ENCODE measurements at regions not wholly inside any gene's neighbourhood (a gene's known extent, or its start where the extent isn't known, plus 50 kb on each side); places are given as distances from the start of the nearest gene placed in this dataset.

DNA sequence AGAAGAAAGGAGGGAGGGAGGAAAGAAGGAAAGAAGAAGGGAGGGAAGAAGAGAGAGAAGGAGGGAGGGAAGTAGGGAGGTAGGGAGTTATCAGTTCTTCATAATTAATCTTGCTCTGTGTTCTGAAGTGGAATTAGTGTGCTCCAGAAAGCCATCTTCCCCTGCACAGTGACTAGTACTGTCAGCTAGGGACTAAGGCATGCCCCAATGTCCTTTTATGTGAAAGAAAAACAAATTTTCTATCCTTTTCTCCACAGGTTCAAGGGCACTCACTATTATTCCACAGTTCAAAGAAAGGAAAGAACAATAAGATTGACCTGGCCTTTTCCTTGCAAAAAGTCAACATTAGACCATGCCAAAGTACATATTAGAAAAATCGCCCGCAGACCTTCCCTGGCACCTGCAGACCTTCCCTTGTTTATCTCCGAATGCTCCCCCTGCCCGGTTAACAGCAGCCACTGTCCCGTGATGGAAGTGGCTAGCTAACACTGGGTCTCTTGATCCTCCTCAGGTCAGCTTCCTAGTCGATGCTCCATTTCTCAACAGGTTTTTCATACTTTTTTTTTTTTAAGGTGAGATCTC lies 107.2 kb upstream of the EDEM3 start:
- H3K9me3 ChIP-seq (ENCODE audit: control insufficient read depth in 1 of 2, insufficient read depth in 1 of 2, low read depth in 1 of 2, low read length in 2 of 2), result no peaks in the 10 kb centered on the region
- H4K20me1 ChIP-seq (ENCODE audit: insufficient read depth), result no peaks in the 10 kb centered on the region
- DNase-seq (ENCODE audit: low read depth, low spot score) (no peak), ATAC-seq (no peak)
- no peak overlapping the region for H3K4me3 ChIP-seq (replicated peaks in 1 of 2; ENCODE audit: low read depth in 1 of 2, low read length in 2 of 2)
- BruUV-seq (replicated peaks), result no TSS peak
- POLR2A ChIA-PET, result no interaction called here
- intact Hi-C loops (cut with micrococcal nuclease), result no loop called here
- no peak overlapping the region for H3K4me2 ChIP-seq (ENCODE audit: low read length)
- H2AFZ ChIP-seq (ENCODE audit: low read depth, low read length, poor library complexity, severe bottlenecking), result no peak overlapping the region
- no peaks in the 10 kb centered on the region for H3K4me1 ChIP-seq (ENCODE audit: control insufficient read depth in 1 of 2, insufficient read depth in 2 of 2, low read length in 2 of 2)
- H3K27ac ChIP-seq (ENCODE audit: low read depth, low read length), result no peak overlapping the region
- H3K27me3 ChIP-seq (ENCODE audit: insufficient read depth, low read length), result 0 out of 2 replicates have a peak, but pooled peaks cover 5% of the 10 kb centered on the region
- CTCF ChIA-PET, result no interaction called here
- H3K79me2 ChIP-seq (ENCODE audit: insufficient read depth, low read length), result no peaks in the 10 kb centered on the region
- TF ChIP-seq CEBPB (IDR thresholded peaks at IDR 0.05; ENCODE audit: low read depth), result no peak
- TF ChIP-seq POLR2A (IDR thresholded peaks at IDR 0.05; ENCODE audit: borderline replicate concordance, extremely low read depth, insufficient read depth, insufficient read length), result no peak
- TF ChIP-seq RAD21 (IDR thresholded peaks at IDR 0.05; ENCODE audit: low read depth), result no peak
- TF ChIP-seq EZH2phosphoT487 (IDR thresholded peaks at IDR 0.05; ENCODE audit: borderline replicate concordance), result no peak
- TF ChIP-seq, protein P1, sequence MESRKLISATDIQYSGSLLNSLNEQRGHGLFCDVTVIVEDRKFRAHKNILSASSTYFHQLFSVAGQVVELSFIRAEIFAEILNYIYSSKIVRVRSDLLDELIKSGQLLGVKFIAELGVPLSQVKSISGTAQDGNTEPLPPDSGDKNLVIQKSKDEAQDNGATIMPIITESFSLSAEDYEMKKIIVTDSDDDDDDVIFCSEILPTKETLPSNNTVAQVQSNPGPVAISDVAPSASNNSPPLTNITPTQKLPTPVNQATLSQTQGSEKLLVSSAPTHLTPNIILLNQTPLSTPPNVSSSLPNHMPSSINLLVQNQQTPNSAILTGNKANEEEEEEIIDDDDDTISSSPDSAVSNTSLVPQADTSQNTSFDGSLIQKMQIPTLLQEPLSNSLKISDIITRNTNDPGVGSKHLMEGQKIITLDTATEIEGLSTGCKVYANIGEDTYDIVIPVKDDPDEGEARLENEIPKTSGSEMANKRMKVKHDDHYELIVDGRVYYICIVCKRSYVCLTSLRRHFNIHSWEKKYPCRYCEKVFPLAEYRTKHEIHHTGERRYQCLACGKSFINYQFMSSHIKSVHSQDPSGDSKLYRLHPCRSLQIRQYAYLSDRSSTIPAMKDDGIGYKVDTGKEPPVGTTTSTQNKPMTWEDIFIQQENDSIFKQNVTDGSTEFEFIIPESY (IDR thresholded peaks at IDR 0.05; ENCODE audit: extremely low read depth, insufficient replicate concordance, low read length), result no peak
- no peak for TF ChIP-seq EZH2 (IDR thresholded peaks at IDR 0.05)
- TF ChIP-seq YY1 (IDR thresholded peaks at IDR 0.05; ENCODE audit: extremely low read depth, insufficient replicate concordance, low read depth, low read length), result no peak
- TF ChIP-seq EGR1 (IDR thresholded peaks at IDR 0.05; ENCODE audit: low read depth), result no peak
- no peak for TF ChIP-seq CBX3 (IDR thresholded peaks at IDR 0.05; ENCODE audit: low read depth)
- H3K9me2 ChIP-seq (ENCODE audit: insufficient read depth), result no peaks in the 10 kb centered on the region
- RAD21 ChIA-PET (ENCODE audit: low non-redundant PET in 1 of 2, low total read pairs in 2 of 2, uncharacterized antibody in 2 of 2, unreplicated experiment in 2 of 2), result no interaction called here
- H3K9ac ChIP-seq (ENCODE audit: low read length), result no peak overlapping the region
- H3K36me3 ChIP-seq (ENCODE audit: control insufficient read depth in 1 of 2, insufficient read depth in 2 of 2, low read length in 2 of 2), result no peaks in the 10 kb centered on the region
